Adipocyte (in vitro differentiated cells): ENCODE measurements at regions not wholly inside any gene's neighbourhood (a gene's known extent, or its start where the extent isn't known, plus 50 kb on each side); places are given as distances from the start of the nearest gene placed in this dataset.

Source experiments
- DNase-seq: peaks from one replicate; pipeline ENCODE4 v3.0.0-alpha.2; 2015; ENCODE audit warnings: low read depth
- H3K27me3 ChIP-seq: replicated peaks from 2 replicates; pipeline ENCODE4 v1.7.0; 2013; ENCODE audit warnings: mild to moderate bottlenecking, low read length, moderate library complexity; ENCODE audit not compliant: control insufficient read depth, insufficient read depth
- H3K36me3 ChIP-seq: 2 replicates; pipeline ENCODE4 v1.7.0; 2013; ENCODE audit warnings: low read length, mild to moderate bottlenecking, moderate library complexity; ENCODE audit not compliant: control insufficient read depth, insufficient read depth, severe bottlenecking
- H3K4me1 ChIP-seq: 2 replicates; pipeline ENCODE4 v1.7.0; 2013; ENCODE audit warnings: mild to moderate bottlenecking, low read length, moderate library complexity; ENCODE audit not compliant: control insufficient read depth, insufficient read depth
- H3K4me3 ChIP-seq: 2 replicates; pipeline ENCODE4 v1.7.0; 2013; ENCODE audit warnings: mild to moderate bottlenecking, low read length, moderate library complexity
- H3K9ac ChIP-seq: 2 replicates; pipeline ENCODE4 v1.7.0; 2013; ENCODE audit warnings: mild to moderate bottlenecking, low read length, moderate library complexity
- H3K9me3 ChIP-seq: 2 replicates; pipeline ENCODE4 v1.7.0; 2013; ENCODE audit warnings: mild to moderate bottlenecking, low read length, moderate library complexity; ENCODE audit not compliant: control insufficient read depth

- H3K36me3 ChIP-seq = no peaks in the 10 kb centered on the region
- H3K9ac ChIP-seq = peak overlapping the region; percentile 77
- no peak overlapping the region for H3K4me3 ChIP-seq
- H3K4me1 ChIP-seq = peaks cover 39% of the 10 kb centered on the region
- H3K9me3 ChIP-seq = no peaks in the 10 kb centered on the region
- DNase-seq = no peak
- H3K27me3 ChIP-seq = no peaks in the 10 kb centered on the region
Observed at GRCh38 chr7:88095-88926, 104.1 kb upstream of the FAM20C start.

- DNase-seq = no peak
- Histone ChIP-seq H3K27me3 (no peaks in the 10 kb centered on the region), H3K4me1 (peaks cover 34% of the 10 kb centered on the region), H3K36me3 (no peaks in the 10 kb centered on the region), H3K9ac (peak overlapping the region; percentile 77), H3K4me3 (no peak overlapping the region), H3K9me3 (no peaks in the 10 kb centered on the region)
Observed at GRCh38 chr7:88927-89231, 103.5 kb upstream of the FAM20C start.

GRCh38 chr7:89232-90019 lies 102.9 kb upstream of the FAM20C start:
- peak overlapping the region; percentile 20 for H3K4me3 ChIP-seq
- H3K9ac ChIP-seq = peak overlapping the region; percentile 77
- H3K9me3 ChIP-seq = no peaks in the 10 kb centered on the region
- H3K36me3 ChIP-seq = no peaks in the 10 kb centered on the region
- H3K4me1 ChIP-seq = peaks cover 33% of the 10 kb centered on the region
- H3K27me3 ChIP-seq = no peaks in the 10 kb centered on the region
- peak; percentile 91 for DNase-seq

- Histone ChIP-seq H3K4me3 (peak overlapping the region; percentile 20), H3K9me3 (no peaks in the 10 kb centered on the region), H3K9ac (peak overlapping the region; percentile 77), H3K4me1 (peaks cover 33% of the 10 kb centered on the region), H3K36me3 (no peaks in the 10 kb centered on the region), H3K27me3 (no peaks in the 10 kb centered on the region)
- DNase-seq = peak; percentile 89
Observed at GRCh38 chr7:90111-91063, 102.0 kb upstream of the FAM20C start.

- no peak for DNase-seq
- Histone ChIP-seq H3K9me3 (no peaks in the 10 kb centered on the region), H3K4me1 (peaks cover 33% of the 10 kb centered on the region), H3K27me3 (no peaks in the 10 kb centered on the region), H3K4me3 (no peak overlapping the region), H3K36me3 (no peaks in the 10 kb centered on the region), H3K9ac (peak overlapping the region; percentile 3)
Observed at GRCh38 chr7:91396-92175, 100.8 kb upstream of the FAM20C start.

- H3K9ac ChIP-seq = no peak overlapping the region
- no peaks in the 10 kb centered on the region for H3K9me3 ChIP-seq
- no peaks in the 10 kb centered on the region for H3K36me3 ChIP-seq
- no peak for DNase-seq
- no peak overlapping the region for H3K4me3 ChIP-seq
- peaks cover 33% of the 10 kb centered on the region for H3K4me1 ChIP-seq
- H3K27me3 ChIP-seq = no peaks in the 10 kb centered on the region
Observed at GRCh38 chr7:92231-92674, 100.1 kb upstream of the FAM20C start.

- Histone ChIP-seq H3K36me3 (no peaks in the 10 kb centered on the region), H3K4me3 (no peak overlapping the region), H3K27me3 (no peaks in the 10 kb centered on the region), H3K9me3 (peaks cover 1% of the 10 kb centered on the region), H3K4me1 (peaks cover 32% of the 10 kb centered on the region), H3K9ac (no peak overlapping the region)
- no peak for DNase-seq
Observed at GRCh38 chr7:92888-93672, 99.3 kb upstream of the FAM20C start.

- Histone ChIP-seq H3K36me3 (no peaks in the 10 kb centered on the region), H3K4me3 (no peak overlapping the region), H3K27me3 (no peaks in the 10 kb centered on the region), H3K4me1 (peaks cover 20% of the 10 kb centered on the region), H3K9ac (no peak overlapping the region), H3K9me3 (peaks cover 8% of the 10 kb centered on the region)
- no peak for DNase-seq
Observed at GRCh38 chr7:94251-94801, 98.0 kb upstream of the FAM20C start.

- Histone ChIP-seq H3K27me3 (no peaks in the 10 kb centered on the region), H3K9me3 (peaks cover 8% of the 10 kb centered on the region), H3K9ac (no peak overlapping the region), H3K4me1 (peaks cover 10% of the 10 kb centered on the region), H3K4me3 (no peak overlapping the region), H3K36me3 (no peaks in the 10 kb centered on the region)
- DNase-seq = no peak
Observed at GRCh38 chr7:95180-95862, 97.0 kb upstream of the FAM20C start.
